Thoracic aorta (tissue), 2 donors: ENCODE measurements at regions not wholly inside any gene's neighbourhood (a gene's known extent, or its start where the extent isn't known, plus 50 kb on each side); places are given as distances from the start of the nearest gene placed in this dataset.
"Not testable (repeated sequence)": the region's sequence is repeated elsewhere in the genome, so short reads cannot be mapped to it uniquely, and the experiment has no call there.

Experiments used
- ATAC-seq: fragments of 150-250 bp; one replicate; pipeline ENCODE4 v1.8.0; 2017; ENCODE audit warnings: low read depth; ENCODE audit not compliant: insufficient number of reproducible peaks, low FRiP score
- DNase-seq: peaks from one replicate; pipeline ENCODE4 v3.0.0-alpha.2; 2020; ENCODE audit warnings: low spot score
- H3K27ac ChIP-seq, 2 donors: fragments of 200-600 bp; sonication (generic); 1 replicate in 1 of 2; 2 replicates in 1 of 2; pipeline ENCODE4 v1.5.1; 2016; ENCODE audit warnings: mild to moderate bottlenecking in 2 of 2, moderate library complexity in 2 of 2
- H3K27me3 ChIP-seq: fragments of 200-600 bp; sonication (generic); replicated peaks from 2 replicates; pipeline ENCODE4 v1.6.0; 2016; ENCODE audit warnings: mild to moderate bottlenecking; ENCODE audit not compliant: insufficient read depth
- H3K36me3 ChIP-seq: fragments of 200-600 bp; sonication (generic); one replicate; pipeline ENCODE4 v1.5.1; 2016
- H3K4me1 ChIP-seq, 2 donors: fragments of 200-600 bp; sonication (generic); 1 replicate in 1 of 2; 2 replicates in 1 of 2; pipeline versions ENCODE4 v1.5.1 to v1.6.0; 2016; ENCODE audit warnings: low read depth in 2 of 2, mild to moderate bottlenecking in 1 of 2; ENCODE audit not compliant: control insufficient read depth in 1 of 2
- H3K4me3 ChIP-seq: fragments of 200-600 bp; sonication (generic); 2 replicates; pipeline ENCODE4 v1.5.1; 2016; ENCODE audit warnings: mild to moderate bottlenecking
- H3K9me3 ChIP-seq: fragments of 200-600 bp; sonication (generic); 2 replicates; pipeline ENCODE4 v1.5.1; 2016
- TF ChIP-seq, protein P1 (sequence below): fragments of 200-600 bp; sonication (generic); IDR thresholded peaks from one replicate; pipeline ENCODE4 v1.5.1; 2019; ENCODE audit warnings: antibody characterized with exemption

GRCh38 chr20:39968495-39968894 lies 720.5 kb downstream of the MAFB start:
- Histone ChIP-seq H3K4me1 (no peaks in the 10 kb centered on the region), H3K36me3 (no peaks in the 10 kb centered on the region), H3K27me3 (no peaks in the 10 kb centered on the region), H3K4me3 (no peak overlapping the region), H3K27ac (no peak overlapping the region), H3K9me3 (no peaks in the 10 kb centered on the region)
- ATAC-seq (no peak), DNase-seq (no peak)
- TF ChIP-seq, protein P1, sequence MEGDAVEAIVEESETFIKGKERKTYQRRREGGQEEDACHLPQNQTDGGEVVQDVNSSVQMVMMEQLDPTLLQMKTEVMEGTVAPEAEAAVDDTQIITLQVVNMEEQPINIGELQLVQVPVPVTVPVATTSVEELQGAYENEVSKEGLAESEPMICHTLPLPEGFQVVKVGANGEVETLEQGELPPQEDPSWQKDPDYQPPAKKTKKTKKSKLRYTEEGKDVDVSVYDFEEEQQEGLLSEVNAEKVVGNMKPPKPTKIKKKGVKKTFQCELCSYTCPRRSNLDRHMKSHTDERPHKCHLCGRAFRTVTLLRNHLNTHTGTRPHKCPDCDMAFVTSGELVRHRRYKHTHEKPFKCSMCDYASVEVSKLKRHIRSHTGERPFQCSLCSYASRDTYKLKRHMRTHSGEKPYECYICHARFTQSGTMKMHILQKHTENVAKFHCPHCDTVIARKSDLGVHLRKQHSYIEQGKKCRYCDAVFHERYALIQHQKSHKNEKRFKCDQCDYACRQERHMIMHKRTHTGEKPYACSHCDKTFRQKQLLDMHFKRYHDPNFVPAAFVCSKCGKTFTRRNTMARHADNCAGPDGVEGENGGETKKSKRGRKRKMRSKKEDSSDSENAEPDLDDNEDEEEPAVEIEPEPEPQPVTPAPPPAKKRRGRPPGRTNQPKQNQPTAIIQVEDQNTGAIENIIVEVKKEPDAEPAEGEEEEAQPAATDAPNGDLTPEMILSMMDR, result no peak

DNA sequence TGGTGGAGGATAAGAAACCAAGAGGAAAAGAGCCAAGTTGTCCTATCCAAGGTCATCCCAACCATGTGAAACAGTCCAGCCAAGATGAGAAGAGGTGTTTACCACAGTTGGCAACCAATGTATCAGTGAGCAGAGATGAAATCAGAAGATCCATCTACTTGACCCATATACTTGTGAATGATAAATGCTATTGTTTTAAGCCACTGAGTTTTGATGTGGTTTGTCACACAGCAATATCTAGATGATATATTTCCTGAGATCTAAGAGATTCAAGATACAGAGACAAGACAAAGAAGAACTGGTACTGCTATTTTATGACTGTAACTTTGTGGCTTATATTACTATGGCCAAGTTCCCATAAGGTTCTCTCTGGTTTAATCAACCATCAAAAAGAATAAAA lies 721.2 kb downstream of the MAFB start:
- Histone ChIP-seq H3K4me1 (no peaks in the 10 kb centered on the region), H3K4me3 (no peak overlapping the region), H3K27me3 (no peaks in the 10 kb centered on the region), H3K27ac (no peak overlapping the region), H3K36me3 (no peaks in the 10 kb centered on the region), H3K9me3 (no peaks in the 10 kb centered on the region)
- ATAC-seq (no peak), DNase-seq (no peak)
- TF ChIP-seq, protein P1, result no peak

GRCh38 chr20:39961637-39962244 lies 727.3 kb downstream of the MAFB start:
- H3K4me3 ChIP-seq, result no peak overlapping the region
- TF ChIP-seq, protein P1, result no peak
- H3K4me1 ChIP-seq, result peaks cover 0 to 11% of the 10 kb centered on the region in 2 donors
- no peaks in the 10 kb centered on the region for H3K27me3 ChIP-seq
- H3K27ac ChIP-seq, result no peak overlapping the region
- H3K36me3 ChIP-seq, result no peaks in the 10 kb centered on the region
- DNase-seq (no peak), ATAC-seq (no peak)
- no peaks in the 10 kb centered on the region for H3K9me3 ChIP-seq

GRCh38 chr20:39960522-39961428 lies 728.3 kb downstream of the MAFB start:
- no peaks in the 10 kb centered on the region for H3K27me3 ChIP-seq
- ATAC-seq, result no peak
- DNase-seq, result no peak
- peaks cover 0 to 11% of the 10 kb centered on the region in 2 donors for H3K4me1 ChIP-seq
- H3K36me3 ChIP-seq, result no peaks in the 10 kb centered on the region
- TF ChIP-seq, protein P1, result no peak
- no peak overlapping the region for H3K27ac ChIP-seq
- H3K9me3 ChIP-seq, result no peaks in the 10 kb centered on the region
- no peak overlapping the region for H3K4me3 ChIP-seq

DNA sequence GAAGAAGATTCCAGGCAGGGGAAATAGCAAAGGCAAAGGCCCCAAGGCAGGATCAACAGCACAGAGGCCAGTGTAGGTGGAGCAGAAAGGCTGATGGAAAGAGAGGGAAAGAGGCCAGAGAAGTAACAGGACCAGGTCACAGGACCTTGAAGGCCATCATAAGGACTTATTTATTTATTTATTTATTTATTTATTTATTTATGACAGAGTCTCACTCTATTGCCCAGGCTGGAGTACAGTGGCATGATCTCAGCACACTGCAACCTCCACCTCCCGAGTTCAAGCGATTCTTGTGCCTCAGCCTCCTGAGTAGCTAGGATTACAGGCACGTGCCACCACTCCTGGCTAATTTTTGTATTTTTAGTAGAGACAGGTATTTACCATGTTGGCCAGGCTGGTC lies 731.1 kb downstream of the MAFB start:
- H3K27ac ChIP-seq, H3K27me3 ChIP-seq, H3K4me3 ChIP-seq, DNase-seq, H3K9me3 ChIP-seq, H3K36me3 ChIP-seq, ATAC-seq: not testable (repeated sequence)
- peaks cover 0 to 11% of the 10 kb centered on the region in 2 donors for H3K4me1 ChIP-seq
